GM21447 (cell line): ENCODE measurements at regions not wholly inside any gene's neighbourhood (a gene's known extent, or its start where the extent isn't known, plus 50 kb on each side); places are given as distances from the start of the nearest gene placed in this dataset.

Source experiments
- ATAC-seq: cut with Tn5 transposase; IDR thresholded peaks from one replicate; pipeline ENCODE4 v1.9.1; 2021; ENCODE audit not compliant: unreplicated experiment

- ATAC-seq: peak; percentile 92
These were observed 137.1 kb downstream of the PJA1 start for GRCh38 chrX:69028006-69028760.

DNA sequence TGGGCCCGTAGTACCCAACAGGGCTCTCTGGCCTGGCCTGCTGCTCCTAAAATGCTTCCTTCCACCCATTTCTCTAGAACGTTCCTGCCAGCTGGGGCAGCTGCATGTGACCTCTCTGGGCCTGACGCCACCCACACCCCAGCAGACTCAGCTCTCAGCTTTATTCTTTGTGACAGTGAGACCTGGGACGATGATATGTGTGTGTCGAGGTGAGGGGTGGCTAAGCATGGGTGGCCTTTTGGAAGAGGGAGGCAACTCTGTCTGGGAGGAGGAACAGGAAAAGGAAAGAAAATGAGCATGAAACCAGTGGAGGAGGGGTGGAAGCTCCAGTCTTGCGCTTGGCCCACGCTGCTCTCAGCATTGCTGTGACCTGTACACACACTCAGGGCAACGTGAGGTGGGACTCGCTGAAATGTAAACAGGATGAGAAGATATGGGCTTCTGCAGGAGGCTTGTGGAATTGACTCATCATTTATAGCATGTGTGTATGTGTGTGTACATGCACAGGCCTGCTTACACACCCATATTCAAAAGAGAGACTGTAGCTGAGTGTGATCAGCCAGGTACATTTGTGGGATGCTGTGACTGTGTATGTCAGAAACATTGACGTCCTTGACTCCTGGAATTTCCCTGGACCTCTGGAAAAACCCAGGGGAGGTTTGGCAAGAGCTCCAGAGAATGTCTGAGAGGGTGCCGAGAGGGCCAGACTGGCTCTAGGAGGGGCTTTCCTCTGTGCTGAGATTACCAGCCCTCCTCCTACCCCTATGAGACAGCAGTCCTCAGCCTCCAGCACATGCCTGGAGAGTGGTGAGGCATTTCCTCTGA, 137.9 kb downstream of the PJA1 start:
- ATAC-seq: peak; percentile 44

GRCh38 chrX:69025802-69026301, 139.4 kb downstream of the PJA1 start:
- no peak for ATAC-seq

DNA sequence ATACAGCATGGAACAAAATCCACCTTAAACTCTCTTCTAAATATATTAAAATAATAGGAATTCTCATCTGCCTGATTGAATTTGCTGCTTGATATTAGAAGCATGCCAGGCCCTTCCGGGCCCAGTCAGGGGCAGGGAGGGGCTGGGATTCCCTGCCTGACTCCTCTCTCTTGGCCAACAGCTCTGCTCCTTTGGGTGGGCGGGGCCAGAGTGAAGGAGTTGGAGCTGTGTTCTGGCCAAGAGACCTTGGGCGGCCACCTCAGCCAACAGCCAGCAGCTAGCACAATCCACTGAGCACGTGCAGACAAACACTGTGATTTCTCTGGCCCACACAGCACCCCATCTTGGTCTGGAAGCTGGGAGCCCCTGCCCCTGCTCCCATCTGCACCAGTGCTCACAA, 140.3 kb downstream of the PJA1 start:
- no peak for ATAC-seq

GRCh38 chrX:69024161-69024736, 141.0 kb downstream of the PJA1 start:
- ATAC-seq: no peak

- ATAC-seq: no peak
These were observed 142.8 kb downstream of the PJA1 start for GRCh38 chrX:69022430-69022829.

GRCh38 chrX:69021141-69021960, 143.9 kb downstream of the PJA1 start:
- no peak for ATAC-seq

DNA sequence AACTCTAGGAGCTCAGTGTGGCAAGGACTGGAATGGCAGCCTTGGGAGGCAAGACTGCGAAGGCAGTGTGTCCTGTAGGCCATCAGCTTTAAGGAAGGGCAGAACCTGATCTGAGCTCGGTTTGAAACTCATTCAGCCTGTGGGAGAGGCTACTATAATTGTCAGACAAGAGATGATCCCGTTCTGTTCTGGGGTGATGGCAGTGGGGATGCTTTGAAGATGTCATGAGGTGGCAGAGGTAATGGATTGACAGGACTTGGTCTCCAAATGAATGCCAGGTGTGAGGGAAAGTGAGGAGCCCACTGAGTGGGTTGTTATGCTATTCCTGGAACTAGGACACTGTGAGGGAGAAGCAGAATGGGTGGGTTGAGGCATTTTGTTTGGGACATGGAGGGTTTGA, 144.9 kb downstream of the PJA1 start:
- ATAC-seq: no peak

- no peak for ATAC-seq
These were observed 146.0 kb downstream of the PJA1 start for GRCh38 chrX:69019073-69019890.

DNA sequence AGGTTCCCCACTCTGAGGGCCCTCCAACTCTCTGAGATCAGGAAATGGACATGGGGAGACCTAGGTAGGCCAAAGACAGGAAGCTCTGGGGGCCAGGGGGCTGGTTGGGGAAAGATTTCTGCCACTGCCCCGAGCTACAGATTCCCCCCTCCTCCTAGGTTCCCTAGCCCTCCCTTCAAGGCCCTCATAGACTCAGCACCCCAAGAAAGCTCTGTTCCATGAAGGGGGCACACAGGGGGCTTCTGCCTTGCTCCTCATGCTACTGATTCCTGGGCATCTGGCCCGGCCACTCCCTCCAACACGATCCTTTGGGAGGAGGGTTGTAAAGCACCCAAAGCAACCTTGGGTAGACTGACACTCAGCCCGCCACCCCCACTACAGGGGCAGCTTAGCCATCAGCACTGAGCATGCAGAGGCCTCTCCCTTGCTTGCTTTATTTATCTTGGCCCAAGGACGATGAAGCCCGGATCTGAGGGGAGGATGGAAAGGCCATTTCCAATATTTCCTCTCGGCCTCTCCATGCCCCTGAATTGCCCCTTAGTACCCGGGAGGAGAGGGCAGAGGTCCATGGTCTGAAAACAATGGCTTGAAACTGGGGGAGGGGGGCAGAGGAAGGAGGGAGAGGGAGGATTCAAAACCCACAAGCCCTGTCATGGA, 146.7 kb downstream of the PJA1 start:
- ATAC-seq: no peak

- no peak for ATAC-seq
These were observed 148.8 kb downstream of the PJA1 start for GRCh38 chrX:69016293-69016941.

- no peak for ATAC-seq
These were observed 149.5 kb downstream of the PJA1 start for GRCh38 chrX:69015564-69016292.

- no peak for ATAC-seq
These were observed 150.1 kb downstream of the PJA1 start for GRCh38 chrX:69015156-69015555.

GRCh38 chrX:69014200-69014599, 151.1 kb downstream of the PJA1 start:
- no peak for ATAC-seq

DNA sequence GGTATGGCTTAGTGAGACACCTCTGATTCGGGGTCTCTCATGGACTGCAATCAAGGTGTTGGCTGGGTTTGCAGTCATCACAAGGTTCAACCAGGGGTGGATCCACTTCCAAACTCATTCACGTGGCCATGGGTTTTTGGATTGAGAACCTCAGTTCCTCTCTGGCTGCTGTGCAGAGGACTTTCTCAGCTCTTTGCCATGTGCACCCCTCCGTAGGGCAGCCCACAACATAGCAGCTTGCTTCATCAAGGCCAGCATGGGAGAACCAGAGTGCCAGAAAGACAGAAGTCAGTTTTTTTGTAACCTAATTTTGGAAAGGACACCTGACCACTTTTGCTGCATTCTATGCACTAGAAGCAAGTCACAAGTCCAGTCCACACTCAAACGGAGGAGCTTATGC, 154.9 kb downstream of the PJA1 start:
- ATAC-seq: no peak

- ATAC-seq: no peak
These were observed 164.4 kb downstream of the PJA1 start for GRCh38 chrX:69000877-69001276.

- no peak for ATAC-seq
These were observed 165.3 kb downstream of the PJA1 start for GRCh38 chrX:68999931-69000330.

- no peak for ATAC-seq
These were observed 165.9 kb downstream of the PJA1 start for GRCh38 chrX:68999356-68999755.
